HuH-7 (cell line): ENCODE measurements at regions not wholly inside any gene's neighbourhood (a gene's known extent, or its start where the extent isn't known, plus 50 kb on each side); places are given as distances from the start of the nearest gene placed in this dataset.

Experiments
- DNase-seq: peaks from one replicate; pipeline ENCODE4 v3.0.0; 2011; ENCODE audit warnings: low spot score

DNA sequence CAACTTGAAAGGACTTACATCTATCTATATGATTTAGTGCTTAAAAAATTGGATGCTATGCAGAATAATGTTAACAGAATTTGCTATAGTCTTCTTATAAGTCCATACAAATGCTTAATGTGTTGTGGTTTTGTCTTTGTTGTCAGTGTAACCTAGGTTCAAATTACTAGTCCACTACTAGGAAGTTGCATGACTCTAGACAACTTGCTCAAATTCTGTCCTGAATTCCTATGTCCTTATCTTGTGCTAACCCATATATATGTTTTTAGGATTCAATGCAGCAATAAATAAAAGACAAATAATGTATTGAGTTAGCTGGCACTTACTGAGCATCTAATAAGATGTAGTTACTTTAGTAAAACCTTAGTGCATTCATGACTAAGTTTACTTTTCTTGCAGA lies 276.5 kb upstream of the KCNMB2 start:
- no peak for DNase-seq

DNA sequence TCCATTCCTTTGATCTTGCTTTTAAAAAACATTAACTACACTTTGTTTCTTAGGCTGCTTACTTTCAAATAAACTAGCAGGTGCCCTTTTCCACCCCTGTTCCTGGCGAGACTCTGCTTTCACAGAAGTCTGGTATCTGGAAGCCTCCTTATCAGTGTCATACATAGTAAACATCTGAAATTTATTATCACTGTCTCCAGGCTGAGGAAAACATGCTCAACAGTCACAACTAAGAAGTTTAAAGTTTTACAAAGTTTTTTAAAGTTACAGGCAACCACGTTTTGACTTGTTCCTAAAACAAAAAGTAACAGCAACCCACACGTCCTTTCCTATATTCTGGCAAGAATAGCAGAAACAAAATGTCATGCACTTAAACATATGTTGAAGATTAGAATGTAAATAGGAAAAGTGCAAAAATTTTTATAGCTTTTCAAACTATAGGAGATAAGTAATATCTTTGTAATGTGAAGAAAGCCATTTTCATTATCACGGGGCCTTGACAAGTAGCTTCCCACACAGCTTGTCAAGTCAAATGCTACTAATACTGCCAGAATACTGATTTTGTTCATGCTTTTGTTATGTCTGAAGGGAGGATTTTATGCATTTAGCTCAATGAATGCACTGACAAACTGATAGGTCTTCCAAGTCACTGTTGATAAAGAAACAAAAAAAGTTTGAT lies 275.2 kb upstream of the KCNMB2 start:
- DNase-seq = no peak

DNA sequence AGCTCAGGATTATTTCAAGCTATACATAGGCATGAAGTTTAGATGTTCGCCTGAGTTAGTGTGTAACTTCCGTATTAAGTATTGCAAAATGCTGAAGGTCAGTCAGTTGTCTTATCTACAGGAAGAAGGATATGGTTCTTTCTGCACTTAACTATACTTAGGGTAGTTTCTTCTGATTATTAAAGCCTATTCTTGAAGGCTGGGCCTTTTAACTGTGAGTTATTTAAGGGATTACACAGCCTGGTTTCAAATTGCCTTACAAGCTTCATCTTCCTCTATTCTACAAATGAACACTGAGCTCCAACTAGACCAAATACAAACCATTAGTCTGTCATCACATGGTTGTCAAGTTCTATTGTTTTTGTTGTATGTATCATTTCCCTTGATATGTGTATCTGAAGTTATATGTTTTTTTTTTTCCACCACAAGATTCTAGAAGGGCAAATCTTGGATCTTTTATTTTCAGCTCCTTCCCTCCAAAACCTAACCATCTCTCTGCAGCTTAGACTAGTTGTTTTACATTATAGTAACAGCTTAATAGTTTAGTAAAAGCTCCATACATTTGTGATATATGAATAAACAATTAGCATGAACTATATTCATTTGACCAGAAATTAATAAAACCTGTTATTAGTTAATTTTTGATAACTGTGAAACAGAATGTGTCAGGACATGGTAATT lies 272.9 kb upstream of the KCNMB2 start:
- no peak for DNase-seq

DNA sequence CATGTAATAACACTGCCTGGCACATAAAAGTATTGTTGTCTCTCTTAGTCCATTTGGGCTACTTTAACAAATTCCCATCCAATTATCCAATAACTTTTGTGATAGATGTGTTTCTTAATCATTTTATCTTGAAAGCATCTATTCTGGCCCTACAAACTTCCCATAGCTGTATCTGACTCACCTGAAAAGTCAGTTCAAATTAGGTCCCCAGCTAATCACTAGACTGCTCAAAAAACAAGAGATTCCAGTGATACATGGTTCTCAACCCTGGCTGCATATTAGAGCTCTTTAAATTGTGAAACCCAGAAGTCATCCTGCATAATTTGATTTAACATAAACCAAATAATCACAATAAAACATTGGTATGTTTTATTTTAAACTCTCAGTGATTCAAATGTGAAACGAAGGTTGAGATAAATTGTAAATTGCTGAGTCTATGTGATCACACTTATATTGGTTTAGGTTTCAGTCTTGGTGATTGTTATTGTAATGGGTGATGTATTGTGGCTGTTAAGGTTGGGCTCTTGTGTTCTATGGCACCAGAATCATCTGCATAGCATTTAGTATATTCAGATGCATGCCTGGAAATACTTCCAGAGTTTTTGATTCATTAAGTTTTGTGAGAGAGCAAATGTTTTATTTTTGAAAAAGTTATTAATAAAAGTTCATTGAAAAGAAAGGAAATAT lies 268.9 kb upstream of the KCNMB2 start:
- no peak for DNase-seq

DNA sequence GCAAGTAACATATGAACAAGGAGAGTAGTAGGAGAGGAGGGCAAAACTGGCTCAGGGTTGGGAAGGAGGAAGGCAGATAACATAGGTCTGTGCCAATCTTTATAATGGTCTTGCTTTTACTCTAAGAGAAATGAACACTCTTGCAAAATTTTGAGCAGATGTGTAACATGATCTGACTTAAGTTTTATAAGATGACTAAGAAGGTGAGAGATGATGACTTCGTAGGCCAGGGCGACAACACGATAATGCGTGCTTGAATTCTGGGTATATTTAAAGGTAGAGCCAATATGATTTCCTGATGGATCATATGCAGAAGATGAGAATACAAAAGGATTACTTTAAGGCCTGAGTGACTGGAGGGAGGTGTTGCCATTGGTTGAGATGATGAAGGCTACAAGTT lies 265.4 kb upstream of the KCNMB2 start:
- DNase-seq = no peak

DNA sequence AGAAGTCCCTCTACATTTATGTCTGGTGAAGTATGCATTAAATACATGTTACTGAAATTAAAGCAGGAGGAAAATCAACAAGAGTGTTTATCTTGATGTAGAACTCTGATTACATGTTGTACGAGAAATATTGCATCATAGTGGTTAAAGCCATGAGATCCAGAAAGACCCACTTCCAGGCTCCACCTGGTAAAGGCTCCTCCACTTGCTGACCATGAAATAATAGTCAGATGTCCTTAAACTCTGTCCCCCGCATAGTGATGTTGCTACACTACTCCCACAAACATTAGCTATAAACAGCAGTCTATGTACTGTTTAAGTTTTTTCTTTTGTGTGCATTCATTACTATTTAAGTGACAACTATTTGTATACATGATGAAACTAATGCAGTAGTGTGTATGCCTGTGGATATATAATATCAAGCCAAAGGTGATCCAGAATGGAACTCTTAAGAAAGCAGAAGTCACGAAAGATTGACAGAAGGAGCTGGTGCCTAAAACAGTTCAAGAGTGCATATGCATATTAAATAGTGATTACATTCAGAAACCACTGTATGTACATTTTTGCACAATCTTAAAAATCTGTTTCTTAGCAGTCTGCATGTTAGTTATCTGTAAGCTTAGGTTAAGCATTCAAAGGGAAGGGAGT lies 264.4 kb upstream of the KCNMB2 start:
- no peak for DNase-seq

DNA sequence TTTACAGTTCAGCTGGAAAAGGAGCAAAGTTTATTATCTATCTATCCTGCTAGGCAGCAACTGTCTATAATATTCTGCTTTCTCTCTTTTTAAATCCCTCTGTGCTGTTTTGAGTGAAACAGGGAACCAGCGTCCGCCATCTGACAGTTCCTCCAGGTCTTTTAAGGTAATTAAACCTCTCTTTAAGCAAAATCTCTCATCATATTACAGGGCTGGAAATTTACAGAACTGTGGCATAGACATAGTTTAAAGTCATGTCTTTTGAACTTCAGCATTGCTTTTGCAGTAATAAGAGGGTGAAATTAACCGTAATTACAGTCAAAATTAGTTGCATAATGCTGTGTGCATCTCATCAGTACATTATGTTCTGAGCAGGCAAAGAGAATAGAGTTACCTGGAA lies 263.4 kb upstream of the KCNMB2 start:
- no peak for DNase-seq

DNA sequence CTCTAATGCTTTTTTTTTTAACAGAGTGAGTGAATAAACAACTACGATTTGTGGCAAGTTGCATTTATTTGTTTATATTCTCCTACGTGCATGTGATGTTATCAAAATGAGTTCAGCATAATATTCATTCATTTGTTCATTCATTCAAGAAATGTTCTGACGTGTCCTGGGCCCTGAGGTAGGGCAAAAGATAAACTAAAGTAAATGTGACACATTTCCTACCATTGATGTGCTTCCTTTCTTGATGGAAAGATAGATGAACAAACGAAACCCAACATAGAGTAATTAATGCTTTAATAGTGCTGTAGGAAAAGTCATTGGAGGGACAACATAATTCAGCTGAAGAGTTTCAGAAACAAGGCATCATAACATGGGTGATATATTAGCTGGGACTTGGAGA lies 261.5 kb upstream of the KCNMB2 start:
- DNase-seq = no peak

DNA sequence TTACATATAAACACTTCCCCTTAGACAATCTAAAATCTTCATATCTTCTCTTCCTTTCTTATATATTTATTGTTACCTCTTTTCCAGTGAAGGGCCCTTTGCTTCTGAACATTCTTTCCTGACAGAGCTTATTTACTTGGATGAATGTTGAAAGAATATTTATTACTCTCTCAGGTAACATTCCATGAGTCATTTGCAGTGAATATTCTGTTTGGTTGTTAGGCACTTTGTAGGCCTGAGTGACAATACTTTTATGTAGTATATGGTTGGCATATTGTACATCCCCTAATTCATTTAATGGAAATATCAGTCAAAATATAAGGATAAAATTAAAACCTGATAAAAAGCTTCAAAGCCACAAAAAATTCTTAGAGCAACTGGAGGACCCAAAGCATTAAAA lies 260.9 kb upstream of the KCNMB2 start:
- DNase-seq = no peak

DNA sequence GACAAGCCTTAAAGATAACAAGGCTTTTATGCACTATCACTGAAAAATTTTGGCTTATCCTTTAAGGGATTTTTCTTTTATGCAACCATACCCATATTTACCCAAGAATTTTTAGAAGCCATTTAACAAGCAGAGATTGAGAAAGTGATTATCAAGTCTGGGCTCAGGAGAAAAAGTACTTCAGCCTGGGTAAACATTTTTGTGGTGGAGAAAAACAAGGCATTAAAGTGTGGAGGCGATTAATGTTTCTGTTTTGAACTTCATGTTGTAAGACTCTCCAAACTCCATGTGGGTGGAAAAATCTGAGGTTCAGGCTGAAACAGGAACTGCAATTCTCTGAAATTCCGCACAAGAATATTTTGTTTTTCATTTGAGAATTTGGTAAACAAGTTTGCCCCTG lies 260.4 kb upstream of the KCNMB2 start:
- DNase-seq = no peak

DNA sequence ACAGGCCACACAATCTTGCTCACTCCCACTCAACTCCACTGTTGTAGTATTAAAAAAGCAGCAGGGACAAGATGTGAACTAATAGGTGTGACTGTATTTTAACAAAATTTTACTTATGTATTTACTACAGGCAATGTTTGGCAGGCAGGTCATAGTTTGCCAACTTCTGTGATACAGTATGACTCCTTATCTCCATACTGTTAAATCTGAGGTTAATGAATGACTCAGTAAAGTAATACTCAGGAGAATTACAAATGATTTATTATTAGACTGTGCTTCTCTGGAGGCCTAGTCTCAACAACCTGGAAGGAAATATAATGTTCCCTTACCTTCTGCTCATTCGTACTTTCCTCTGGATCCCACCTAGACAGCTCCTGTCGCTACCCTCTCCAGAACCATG lies 258.6 kb upstream of the KCNMB2 start:
- no peak for DNase-seq

DNA sequence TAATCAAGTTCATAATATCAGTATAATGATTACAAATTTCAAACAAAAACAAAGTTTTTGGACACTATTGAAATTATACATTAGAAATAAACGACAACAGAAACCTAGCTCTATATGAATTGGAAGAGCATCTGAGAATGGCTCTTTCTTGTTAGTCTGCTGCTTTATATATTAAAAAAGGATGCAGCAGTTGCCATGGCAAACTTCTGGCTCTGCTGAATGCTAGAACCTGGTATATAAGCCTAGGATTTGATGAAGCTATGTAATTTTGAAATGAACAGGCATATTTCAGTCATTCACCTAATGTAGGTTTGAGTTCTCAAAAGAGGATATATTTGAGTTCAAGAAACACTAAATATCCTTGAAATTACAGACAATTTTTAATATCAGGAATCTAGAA lies 252.7 kb upstream of the KCNMB2 start:
- no peak for DNase-seq

DNA sequence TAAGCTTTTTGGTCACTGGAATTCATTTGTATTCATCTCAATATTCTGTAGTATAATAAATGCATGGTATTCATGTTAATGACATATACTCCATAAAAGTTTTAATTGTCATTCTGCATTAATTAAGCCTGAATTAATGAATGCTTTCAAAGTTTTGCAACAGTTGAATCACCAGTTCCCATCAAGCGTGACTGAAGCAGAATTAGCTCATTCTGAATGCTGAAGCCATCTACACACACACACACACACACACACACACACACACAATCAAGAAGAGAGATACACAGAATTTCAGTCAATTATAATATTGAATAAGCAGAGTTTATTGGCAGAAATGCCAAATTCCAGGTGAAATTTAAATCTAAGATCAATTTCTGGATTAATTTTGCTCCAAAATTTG lies 252.1 kb upstream of the KCNMB2 start:
- DNase-seq = no peak

DNA sequence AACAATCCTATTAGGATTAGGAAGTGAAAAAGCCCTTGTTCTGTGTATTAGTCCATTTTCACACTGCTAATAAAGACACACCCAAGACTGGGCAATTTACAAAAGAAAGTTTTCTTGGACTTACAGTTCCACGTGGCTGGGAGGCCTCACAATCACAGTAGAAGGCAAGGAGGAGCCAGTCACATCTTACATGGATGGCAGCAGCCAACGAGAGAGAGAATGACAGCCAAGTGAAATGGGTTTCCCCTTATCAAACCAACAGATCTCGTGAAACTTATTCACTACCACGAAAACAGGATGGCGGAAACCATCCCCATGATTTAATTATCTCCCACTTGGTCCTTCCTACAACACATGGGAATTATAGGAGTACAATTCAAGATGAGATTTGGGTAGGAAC lies 248.2 kb upstream of the KCNMB2 start:
- no peak for DNase-seq

DNA sequence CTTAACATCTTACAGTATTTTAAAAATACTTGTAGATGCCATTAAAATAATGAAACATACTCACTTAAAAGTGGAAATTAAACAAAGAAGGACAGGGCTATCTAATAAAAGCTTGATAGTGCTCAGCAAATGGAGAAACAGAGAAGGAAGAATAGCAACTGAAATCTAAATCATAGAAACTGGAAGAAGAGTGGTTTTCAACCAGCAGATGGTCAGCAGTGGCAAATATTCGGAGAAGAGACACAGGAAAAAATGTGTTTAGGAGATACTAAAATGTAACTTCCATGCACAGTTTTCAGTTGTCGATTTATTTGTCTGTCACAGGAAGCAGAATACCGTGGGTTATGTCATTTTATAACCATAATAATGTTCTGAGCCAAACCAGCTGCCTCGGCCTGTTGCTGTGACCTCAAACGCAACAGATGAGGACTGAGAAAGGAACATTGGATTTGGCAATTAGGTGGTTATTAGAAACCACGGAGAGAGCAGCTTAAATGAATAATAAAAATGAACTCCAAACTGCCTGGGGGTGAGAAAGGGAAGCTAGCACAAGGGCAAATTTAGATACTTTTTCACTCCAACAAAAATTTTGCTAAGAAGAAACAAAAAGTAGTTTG lies 246.6 kb upstream of the KCNMB2 start:
- no peak for DNase-seq

DNA sequence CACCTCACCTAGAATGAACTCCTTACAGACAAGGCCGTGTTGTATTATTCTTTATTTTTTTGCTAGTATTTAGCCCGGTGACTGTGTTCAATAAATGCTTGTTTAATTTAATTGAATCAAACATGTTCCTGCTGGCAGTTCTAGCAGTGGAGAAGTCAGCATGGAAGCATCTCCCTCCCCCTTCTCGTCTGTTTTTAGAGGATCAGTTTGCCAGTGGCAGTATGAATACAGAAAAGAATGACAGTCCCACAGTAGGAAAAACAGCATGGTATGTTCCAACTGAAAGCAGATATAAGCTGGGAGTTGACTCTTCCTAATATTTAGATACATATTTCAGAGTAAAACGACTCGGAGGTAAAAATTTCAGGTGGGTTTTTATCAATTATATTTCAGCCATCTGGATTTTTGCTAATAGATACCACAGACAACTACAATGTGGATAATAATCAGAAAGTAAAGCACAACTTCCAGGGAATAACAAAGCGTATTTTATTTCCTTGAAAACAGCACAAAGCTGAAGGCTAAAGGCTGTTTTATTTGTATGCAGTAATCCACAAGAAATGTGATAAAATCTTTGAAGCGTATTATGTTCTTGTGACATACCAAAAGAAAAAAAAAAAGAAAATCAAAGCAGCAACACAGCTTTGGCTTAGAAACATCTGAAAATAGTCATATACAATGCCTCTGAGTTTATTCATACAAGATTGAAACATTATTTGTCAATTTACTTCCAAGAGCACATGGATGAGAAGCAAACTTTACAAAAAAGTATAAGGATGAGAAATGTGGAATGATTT lies 244.5 kb upstream of the KCNMB2 start:
- no peak for DNase-seq

DNA sequence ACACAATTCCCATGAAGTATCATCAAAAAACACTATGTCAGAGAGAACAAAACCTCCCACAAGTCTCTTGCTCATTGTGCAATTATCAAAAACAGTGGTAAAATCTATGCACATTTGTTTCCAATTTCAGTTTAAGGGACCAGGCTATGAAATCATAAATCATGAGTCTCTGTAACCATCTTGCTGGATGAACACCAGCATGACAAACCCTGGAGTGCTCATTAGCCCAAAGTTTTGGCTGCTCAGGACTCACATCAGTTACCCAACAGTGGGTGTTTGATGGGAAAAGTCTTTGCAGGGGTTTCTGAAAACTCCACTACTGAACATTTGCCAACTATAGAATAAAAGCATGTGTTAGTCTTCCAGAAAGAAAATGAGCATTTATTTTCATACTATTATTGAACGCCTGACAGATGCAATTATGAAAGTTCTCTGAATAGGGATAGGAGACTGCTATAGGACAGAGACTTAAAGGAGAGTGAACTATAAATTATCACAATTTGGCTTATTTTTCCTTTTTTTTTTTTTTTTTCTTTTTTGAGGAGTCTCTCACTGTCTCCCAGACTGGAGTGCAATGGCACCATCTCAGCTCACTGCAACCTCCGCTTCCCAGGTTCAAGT lies 240.8 kb upstream of the KCNMB2 start:
- no peak for DNase-seq

DNA sequence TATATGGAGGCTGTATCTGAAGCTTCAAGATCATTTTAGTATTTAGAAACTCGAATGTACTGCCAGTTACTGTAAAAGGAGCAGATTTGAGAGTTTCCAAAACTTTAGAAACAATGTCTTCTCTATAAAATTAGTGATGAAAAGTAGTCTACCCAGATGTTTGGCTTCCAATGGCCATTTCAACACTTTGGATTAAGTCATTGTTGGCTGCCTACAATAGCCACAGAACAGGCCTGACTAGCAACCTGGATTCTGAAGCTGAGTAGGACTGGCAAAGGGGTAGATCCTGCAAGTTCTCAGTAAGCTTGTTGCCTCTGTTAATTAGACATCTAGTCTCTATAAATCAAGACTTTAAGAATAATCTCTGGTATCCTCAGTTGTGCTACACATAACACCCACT lies 239.0 kb upstream of the KCNMB2 start:
- DNase-seq = no peak

DNA sequence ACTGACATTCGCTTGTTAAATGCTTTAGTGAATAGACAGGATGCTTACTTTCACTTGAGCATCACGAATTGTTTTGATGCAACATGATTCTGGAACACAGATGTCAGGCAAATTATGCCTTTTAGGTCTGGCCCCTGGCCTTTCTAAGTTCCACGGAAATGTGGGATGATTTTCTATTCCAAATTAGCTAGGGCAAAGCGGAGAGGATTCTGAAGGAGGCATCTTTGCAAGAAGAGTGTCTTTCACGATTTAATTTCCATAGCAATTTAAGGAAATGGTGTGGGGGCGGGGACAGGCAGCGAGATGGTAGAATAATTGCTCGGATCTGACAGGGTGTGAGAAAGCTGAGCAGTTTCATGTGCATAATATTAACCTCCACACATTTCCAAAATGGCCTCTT lies 238.5 kb upstream of the KCNMB2 start:
- no peak for DNase-seq

DNA sequence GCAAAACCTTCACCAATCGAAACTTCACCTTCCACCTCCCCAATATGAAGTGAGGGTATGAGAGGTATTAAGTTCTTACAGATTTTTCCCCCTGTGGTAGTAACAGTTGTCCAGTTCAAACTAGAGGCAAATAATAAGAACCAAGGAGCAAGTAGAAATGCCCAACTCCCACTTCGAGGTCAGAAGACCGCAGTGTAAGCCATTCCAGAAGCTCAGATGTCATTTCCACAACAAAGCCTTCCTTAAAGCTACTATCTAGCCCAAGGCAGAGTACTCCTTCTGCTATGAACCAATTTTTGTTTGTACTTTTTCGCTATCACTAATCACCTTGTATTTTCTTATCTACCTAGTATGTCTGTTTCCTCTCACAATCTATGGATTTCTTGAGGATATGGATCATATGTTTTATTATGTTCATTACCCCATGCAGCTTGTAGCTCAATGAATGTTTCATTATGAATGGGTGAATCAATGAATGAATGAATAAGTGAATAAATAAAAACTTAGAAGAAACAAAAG lies 235.7 kb upstream of the KCNMB2 start:
- DNase-seq = no peak
